Small intestine (tissue), 7 donors: ENCODE measurements at regions not wholly inside any gene's neighbourhood (a gene's known extent, or its start where the extent isn't known, plus 50 kb on each side); places are given as distances from the start of the nearest gene placed in this dataset.
"Not testable (repeated sequence)": the region's sequence is repeated elsewhere in the genome, so short reads cannot be mapped to it uniquely, and the experiment has no call there.

Experiments
- DNase-seq, 2 donors: peaks; one replicate each; pipeline versions ENCODE4 v3.0.0 to v3.0.0-alpha.2; 2013
- FAIRE-seq: peaks from 2 replicates; lab custom pipeline; 2012; peaks lifted over from hg19 to GRCh38; lab: Jason Lieb, UNC
- H3K27ac ChIP-seq, 3 donors: one replicate each; pipeline ENCODE4 v1.5.1; 2013; ENCODE audit warnings: low read length in 2 of 3, mild to moderate bottlenecking in 2 of 3, control low read depth in 1 of 3, inconsistent platforms in 1 of 3, low read depth in 1 of 3, moderate library complexity in 1 of 3
- H3K27me3 ChIP-seq, 3 donors: one replicate each; pipeline ENCODE4 v1.6.1; 2013; ENCODE audit warnings: low read length in 3 of 3, inconsistent platforms in 1 of 3; ENCODE audit not compliant: control insufficient read depth in 3 of 3, insufficient read depth in 3 of 3
- H3K36me3 ChIP-seq, 3 donors: one replicate each; pipeline ENCODE4 v1.6.1; 2013; ENCODE audit warnings: low read length in 3 of 3, inconsistent platforms in 1 of 3, low read depth in 1 of 3, mild to moderate bottlenecking in 1 of 3, moderate library complexity in 1 of 3; ENCODE audit not compliant: control insufficient read depth in 3 of 3, insufficient read depth in 2 of 3
- H3K4me1 ChIP-seq, 3 donors: one replicate each; pipeline ENCODE4 v1.6.1; 2013; ENCODE audit warnings: low read length in 2 of 3, inconsistent platforms in 1 of 3, low read depth in 1 of 3, mild to moderate bottlenecking in 1 of 3, moderate library complexity in 1 of 3; ENCODE audit not compliant: control insufficient read depth in 3 of 3, insufficient read depth in 2 of 3
- H3K4me3 ChIP-seq, 3 donors: one replicate each; pipeline ENCODE4 v1.5.1; 2013; ENCODE audit warnings: low read length in 3 of 3, control low read depth in 1 of 3, inconsistent platforms in 1 of 3, low read depth in 1 of 3, mild to moderate bottlenecking in 1 of 3, moderate library complexity in 1 of 3
- H3K9me3 ChIP-seq, 2 donors: one replicate each; pipeline ENCODE4 v1.6.1; 2013; ENCODE audit warnings: low read depth in 1 of 2, low read length in 1 of 2; ENCODE audit not compliant: control insufficient read depth in 2 of 2, insufficient read depth in 1 of 2
- WGBS, 3 donors: extraction: QIAGEN DNeasy Blood & Tissue Kit; methylation state at CpG; one replicate each; pipeline ENCODE4 v1.1.7; 2013; 5-methylcytosine and 5-hydroxymethylcytosine counted together
- donor health status: healthy with polysubstance abuse.
- donor health status: control.
- donor health status: control.
- donor health status: Bipolar disorder and iron deficiency.
- donor health status: healthy.

GRCh38 chr21:8549598-8549997 is 1971.8 kb upstream of the TPTE start:
- FAIRE-seq, result not testable (repeated sequence)

GRCh38 chr21:8554368-8554767 is 1967.0 kb upstream of the TPTE start:
- not testable (repeated sequence) for DNase-seq, H3K9me3 ChIP-seq, H3K4me1 ChIP-seq, H3K36me3 ChIP-seq, H3K27ac ChIP-seq, H3K4me3 ChIP-seq, H3K27me3 ChIP-seq
- peak; percentile 84 for FAIRE-seq
- WGBS, 3 donors, result 24 to 45% (median 37%) methylated on average over 1 of the region's 2 CpGs

More at GRCh38 chr21:8549598-8549997, 1971.8 kb upstream of the TPTE start:
- H3K27me3 ChIP-seq, H3K4me3 ChIP-seq, DNase-seq, H3K9me3 ChIP-seq, H3K36me3 ChIP-seq, H3K4me1 ChIP-seq, H3K27ac ChIP-seq: not testable (repeated sequence)
- WGBS, 3 donors, result 80 to 94% (median 91%) methylated on average over 14 to 49 of the region's 63 CpGs

- not testable (repeated sequence) for H3K27ac ChIP-seq, H3K36me3 ChIP-seq, H3K4me3 ChIP-seq, FAIRE-seq, DNase-seq, H3K4me1 ChIP-seq, H3K27me3 ChIP-seq, H3K9me3 ChIP-seq
- 91 to 100% methylated on average over 2 to 42 of the region's 57 CpGs; no CpG with 5 or more reads in 1 of the 3 donors for WGBS, 3 donors
Measured at GRCh38 chr21:8594937-8595336, 1926.4 kb upstream of the TPTE start.

- no CpG with 5 or more reads among the region's 2 CpGs for WGBS, 3 donors
- H3K4me3 ChIP-seq, H3K36me3 ChIP-seq, DNase-seq, H3K4me1 ChIP-seq, H3K27ac ChIP-seq, H3K27me3 ChIP-seq, H3K9me3 ChIP-seq: not testable (repeated sequence)
- FAIRE-seq, result peak; percentile 10
Measured at GRCh38 chr21:8624085-8624484, 1897.3 kb upstream of the TPTE start.
